ENCODE measurements at regions not wholly inside any gene's neighbourhood (a gene's known extent, or its start where the extent isn't known, plus 50 kb on each side); places are given as distances from the start of the nearest gene placed in this dataset.

- TF ChIP-seq, protein P1, sequence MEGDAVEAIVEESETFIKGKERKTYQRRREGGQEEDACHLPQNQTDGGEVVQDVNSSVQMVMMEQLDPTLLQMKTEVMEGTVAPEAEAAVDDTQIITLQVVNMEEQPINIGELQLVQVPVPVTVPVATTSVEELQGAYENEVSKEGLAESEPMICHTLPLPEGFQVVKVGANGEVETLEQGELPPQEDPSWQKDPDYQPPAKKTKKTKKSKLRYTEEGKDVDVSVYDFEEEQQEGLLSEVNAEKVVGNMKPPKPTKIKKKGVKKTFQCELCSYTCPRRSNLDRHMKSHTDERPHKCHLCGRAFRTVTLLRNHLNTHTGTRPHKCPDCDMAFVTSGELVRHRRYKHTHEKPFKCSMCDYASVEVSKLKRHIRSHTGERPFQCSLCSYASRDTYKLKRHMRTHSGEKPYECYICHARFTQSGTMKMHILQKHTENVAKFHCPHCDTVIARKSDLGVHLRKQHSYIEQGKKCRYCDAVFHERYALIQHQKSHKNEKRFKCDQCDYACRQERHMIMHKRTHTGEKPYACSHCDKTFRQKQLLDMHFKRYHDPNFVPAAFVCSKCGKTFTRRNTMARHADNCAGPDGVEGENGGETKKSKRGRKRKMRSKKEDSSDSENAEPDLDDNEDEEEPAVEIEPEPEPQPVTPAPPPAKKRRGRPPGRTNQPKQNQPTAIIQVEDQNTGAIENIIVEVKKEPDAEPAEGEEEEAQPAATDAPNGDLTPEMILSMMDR (IDR thresholded peaks at IDR 0.05 in 2 of 3, conservative IDR thresholded peaks at IDR 0.05 in 1 of 3; ENCODE audit: control insufficient read depth in 2 of 3, extremely low read depth in 1 of 3, insufficient read depth in 1 of 3, low read depth in 3 of 3, low read length in 3 of 3) = no peak
- TF ChIP-seq CHD1 (IDR thresholded peaks at IDR 0.05; ENCODE audit: low read depth, low read length) (no peak), SREBF2 (IDR thresholded peaks at IDR 0.05; ENCODE audit: low read length) (no peak), TAF1 (IDR thresholded peaks at IDR 0.05; ENCODE audit: borderline replicate concordance, low read depth, low read length) (no peak), SRF (IDR thresholded peaks at IDR 0.05; ENCODE audit: low read depth in 2 of 2, low read length in 2 of 2) (no peak), EP300 (IDR thresholded peaks at IDR 0.05; ENCODE audit: borderline replicate concordance in 1 of 2, control insufficient read depth in 1 of 2, low read depth in 2 of 2, low read length in 2 of 2) (no peak), EZH2 (IDR thresholded peaks at IDR 0.05; ENCODE audit: borderline replicate concordance, control insufficient read depth, low read depth, low read length) (no peak), MAX (IDR thresholded peaks at IDR 0.05; ENCODE audit: low read depth, low read length) (no peak), JUND (IDR thresholded peaks at IDR 0.05; ENCODE audit: low read depth, low read length) (no peak), SMC3 (IDR thresholded peaks at IDR 0.05; ENCODE audit: borderline replicate concordance, low read length) (no peak)
- TF ChIP-seq, protein P2, sequence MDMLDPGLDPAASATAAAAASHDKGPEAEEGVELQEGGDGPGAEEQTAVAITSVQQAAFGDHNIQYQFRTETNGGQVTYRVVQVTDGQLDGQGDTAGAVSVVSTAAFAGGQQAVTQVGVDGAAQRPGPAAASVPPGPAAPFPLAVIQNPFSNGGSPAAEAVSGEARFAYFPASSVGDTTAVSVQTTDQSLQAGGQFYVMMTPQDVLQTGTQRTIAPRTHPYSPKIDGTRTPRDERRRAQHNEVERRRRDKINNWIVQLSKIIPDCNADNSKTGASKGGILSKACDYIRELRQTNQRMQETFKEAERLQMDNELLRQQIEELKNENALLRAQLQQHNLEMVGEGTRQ (IDR thresholded peaks at IDR 0.05; ENCODE audit: borderline replicate concordance, low read depth, low read length) = no peak
These were observed 121.7 kb upstream of the NXT1 start for GRCh38 chr20:23228912-23229311.

Measured in GM12878 (cell line).